Bronchial epithelial cell (primary cell): ENCODE measurements at regions not wholly inside any gene's neighbourhood (a gene's known extent, or its start where the extent isn't known, plus 50 kb on each side); places are given as distances from the start of the nearest gene placed in this dataset.

Experiments
- DNase-seq: peaks from one replicate; pipeline ENCODE4 v3.0.0-alpha.2; 2010; ENCODE audit warnings: low read depth
- FAIRE-seq: peaks from 2 replicates; lab custom pipeline; 2011; peaks lifted over from hg19 to GRCh38; lab: Jason Lieb, UNC
- H3K27me3 ChIP-seq: 2 replicates; pipeline ENCODE4 v1.5.1; 2011; ENCODE audit warnings: low read length; ENCODE audit not compliant: control insufficient read depth, insufficient read depth
- H3K36me3 ChIP-seq: 2 replicates; pipeline ENCODE4 v1.5.1; 2011; ENCODE audit warnings: low read length; ENCODE audit not compliant: control insufficient read depth, insufficient read depth
- H3K4me3 ChIP-seq: 2 replicates; pipeline ENCODE4 v1.5.1; 2011; ENCODE audit warnings: mild to moderate bottlenecking, low read depth, low read length, control low read depth
- CTCF ChIP-seq: IDR thresholded peaks from 2 replicates; pipeline ENCODE4 v1.5.1; 2011; ENCODE audit warnings: mild to moderate bottlenecking, moderate library complexity, low read length, control low read depth, inconsistent platforms; ENCODE audit not compliant: insufficient read depth, severe bottlenecking

- DNase-seq (no peak), FAIRE-seq (no peak)
- H3K4me3 ChIP-seq, result no peak overlapping the region
- TF ChIP-seq CTCF, result no peak
- no peaks in the 10 kb centered on the region for H3K27me3 ChIP-seq
- no peaks in the 10 kb centered on the region for H3K36me3 ChIP-seq
Observed at GRCh38 chr10:107900131-107900530, 735.6 kb upstream of the SORCS1 start.

- FAIRE-seq (no peak), DNase-seq (peak; percentile 3)
- Histone ChIP-seq H3K36me3 (no peaks in the 10 kb centered on the region), H3K27me3 (no peaks in the 10 kb centered on the region), H3K4me3 (no peak overlapping the region)
- TF ChIP-seq CTCF, result no peak
Observed at GRCh38 chr10:107899502-107900062, 735.1 kb upstream of the SORCS1 start.

GRCh38 chr10:107899075-107899474, 734.6 kb upstream of the SORCS1 start:
- FAIRE-seq (no peak), DNase-seq (peak; percentile 73)
- TF ChIP-seq CTCF, result no peak
- Histone ChIP-seq H3K27me3 (no peaks in the 10 kb centered on the region), H3K36me3 (no peaks in the 10 kb centered on the region), H3K4me3 (no peak overlapping the region)

GRCh38 chr10:107898392-107898791, 733.9 kb upstream of the SORCS1 start:
- FAIRE-seq (no peak), DNase-seq (peak; percentile 3)
- Histone ChIP-seq H3K4me3 (no peak overlapping the region), H3K27me3 (no peaks in the 10 kb centered on the region), H3K36me3 (no peaks in the 10 kb centered on the region)
- no peak for TF ChIP-seq CTCF

GRCh38 chr10:107894516-107894915, 730.0 kb upstream of the SORCS1 start:
- Histone ChIP-seq H3K4me3 (no peak overlapping the region), H3K27me3 (no peaks in the 10 kb centered on the region), H3K36me3 (no peaks in the 10 kb centered on the region)
- DNase-seq (no peak), FAIRE-seq (peak; percentile 18)
- TF ChIP-seq CTCF, result no peak

- no peak for DNase-seq
- no peak for FAIRE-seq
Observed at GRCh38 chr10:107889105-107889504, 724.6 kb upstream of the SORCS1 start.

More at GRCh38 chr10:107889105-107889504, 724.6 kb upstream of the SORCS1 start:
- Histone ChIP-seq H3K4me3 (no peak overlapping the region), H3K36me3 (no peaks in the 10 kb centered on the region), H3K27me3 (no peaks in the 10 kb centered on the region)
- TF ChIP-seq CTCF, result no peak
